Uterus (tissue), 2 donors: ENCODE measurements at regions not wholly inside any gene's neighbourhood (a gene's known extent, or its start where the extent isn't known, plus 50 kb on each side); places are given as distances from the start of the nearest gene placed in this dataset.

Experiments used
- CTCF ChIP-seq, 4 experiments: fragments of 200-600 bp in 2 of 4; fragments of 450-650 bp in 2 of 4; sonication (generic) in 2 of 4; IDR thresholded peaks; one replicate each; pipeline ENCODE4 v1.5.1; 2016 to 2019; ENCODE audit warnings: antibody characterized with exemption in 4 of 4, mild to moderate bottlenecking in 2 of 4, moderate library complexity in 1 of 4
- POLR2A ChIP-seq, 2 donors: fragments of 450-650 bp; IDR thresholded peaks; one replicate each; pipeline ENCODE4 v1.6.1; 2016; ENCODE audit warnings: antibody characterized with exemption in 2 of 2, mild to moderate bottlenecking in 1 of 2, moderate library complexity in 1 of 2

- TF ChIP-seq CTCF (IDR thresholded peaks at IDR 0.05) = no peak
- no peak for TF ChIP-seq POLR2A (IDR thresholded peaks at IDR 0.05)
These were observed 84.2 kb upstream of the STXBP6 start for GRCh38 chr14:25134184-25134583.
